ENCODE measurements at regions not wholly inside any gene's neighbourhood (a gene's known extent, or its start where the extent isn't known, plus 50 kb on each side); places are given as distances from the start of the nearest gene placed in this dataset.

DNA sequence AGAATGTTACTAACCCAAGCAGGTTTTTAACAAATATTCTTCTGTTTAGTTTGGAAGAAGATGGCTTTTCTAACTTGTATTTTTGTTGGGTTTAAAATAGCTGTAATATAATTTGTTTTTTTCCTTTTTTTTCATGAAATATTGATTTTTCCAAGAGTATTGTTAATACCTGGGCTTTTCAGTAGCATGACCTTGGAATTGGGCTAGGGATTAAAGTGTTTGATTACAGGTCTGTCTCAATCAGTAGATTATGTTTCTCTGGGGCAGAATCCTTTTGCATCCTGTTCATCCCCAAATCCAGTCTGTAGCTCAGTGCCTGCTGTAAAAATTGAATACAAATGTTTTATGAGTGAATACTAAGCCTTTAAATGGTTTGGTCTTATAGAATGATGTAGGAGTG, 479.8 kb downstream of the RAPGEF2 start:
- Histone ChIP-seq H3K23me2 (ENCODE audit: low read depth, low read length) (no peaks in the 10 kb centered on the region), H2BK120ac (replicated peaks; ENCODE audit: low read depth, low read length) (no peak overlapping the region), H3K23ac (ENCODE audit: insufficient read length) (no peak overlapping the region), H3K4me2 (ENCODE audit: insufficient read depth in 1 of 2, low read depth in 2 of 2, low read length in 2 of 2) (no peak overlapping the region), H3K79me1 (ENCODE audit: low read depth, low read length) (no peaks in the 10 kb centered on the region), H2BK5ac (ENCODE audit: low read depth, low read length) (no peak overlapping the region), H3K27me3 (replicated peaks in 1 of 4; ENCODE audit: control insufficient read depth in 3 of 4, extremely low read depth in 1 of 4, insufficient read depth in 3 of 4, low read length in 3 of 4) (no peaks in the 10 kb centered on the region), H2AK5ac (ENCODE audit: low read depth, low read length) (no peak overlapping the region), H3K4me1 (replicated peaks in 1 of 4; ENCODE audit: control insufficient read depth in 3 of 4, insufficient read depth in 4 of 4, low read length in 3 of 4) (no peaks in the 10 kb centered on the region), H4K20me1 (replicated peaks in 1 of 2; ENCODE audit: control insufficient read depth in 1 of 2, insufficient read depth in 2 of 2, low read length in 2 of 2) (no peaks in the 10 kb centered on the region), H3K56ac (replicated peaks; ENCODE audit: insufficient read length, low read depth, low read length) (no peak overlapping the region), H3K4me3 (ENCODE audit: extremely low read depth in 1 of 4, insufficient read depth in 2 of 4, low read depth in 3 of 4, low read length in 4 of 4) (no peak overlapping the region), H4K8ac (ENCODE audit: extremely low read depth, insufficient read depth, low read length) (no peak overlapping the region), H4K91ac (replicated peaks; ENCODE audit: insufficient read length, low read length) (no peak overlapping the region), H3K9me3 (ENCODE audit: insufficient read depth in 2 of 2, low read depth in 1 of 2, low read length in 1 of 2) (peaks cover 14 to 16% of the 10 kb centered on the region in 2 experiments), H3K27ac (ENCODE audit: low read depth, low read length) (no peak overlapping the region), H2BK15ac (ENCODE audit: low read length) (no peak overlapping the region), H2AFZ (ENCODE audit: low read length) (no peak overlapping the region), H2BK12ac (ENCODE audit: low read depth, low read length) (no peak overlapping the region), H3K4ac (replicated peaks; ENCODE audit: insufficient read length, low read depth, low read length) (no peak overlapping the region), H3K79me2 (ENCODE audit: control insufficient read depth in 1 of 2, insufficient read depth in 2 of 2, low read length in 2 of 2) (no peaks in the 10 kb centered on the region), H3K18ac (ENCODE audit: extremely low read depth, low read length) (no peak overlapping the region), H4K5ac (ENCODE audit: insufficient read length, low read depth, low read length) (no peak overlapping the region), H3K36me3 (ENCODE audit: control insufficient read depth in 2 of 4, insufficient read depth in 4 of 4, low read length in 3 of 4) (no peaks in the 10 kb centered on the region), H2BK20ac (ENCODE audit: low read length) (no peak overlapping the region), H3K14ac (ENCODE audit: insufficient read length) (no peak overlapping the region), H3K9ac (replicated peaks in 1 of 4; ENCODE audit: extremely low read depth in 1 of 4, low read depth in 3 of 4, low read length in 3 of 4) (no peak overlapping the region)
- TF ChIP-seq CEBPB (IDR thresholded peaks at IDR 0.05; ENCODE audit: low read depth, low read length): no peak
- no peak for TF ChIP-seq EP300 (IDR thresholded peaks at IDR 0.05; ENCODE audit: borderline replicate concordance in 1 of 2, low read depth in 2 of 2, low read length in 2 of 2)
- TF ChIP-seq ASH2L (IDR thresholded peaks at IDR 0.05; ENCODE audit: low read length): no peak
- no peak for TF ChIP-seq PHF8 (conservative IDR thresholded peaks at IDR 0.05; ENCODE audit: low read depth, low read length)
- TF ChIP-seq, protein P1, sequence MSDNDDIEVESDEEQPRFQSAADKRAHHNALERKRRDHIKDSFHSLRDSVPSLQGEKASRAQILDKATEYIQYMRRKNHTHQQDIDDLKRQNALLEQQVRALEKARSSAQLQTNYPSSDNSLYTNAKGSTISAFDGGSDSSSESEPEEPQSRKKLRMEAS (IDR thresholded peaks at IDR 0.05): no peak
- ChIA-PET CTCF (ENCODE audit: partially characterized antibody) (no interaction called here), POLR2A (ENCODE audit: partially characterized antibody) (no interaction called here)
- no peak for DNase-seq (ENCODE audit: low read depth in 1 of 2, low spot score in 2 of 2)
- no peak for FAIRE-seq

Measured in H1 (cell line).